Activated CD8-positive, alpha-beta memory T cell treated with anti-CD3 and anti-CD28 coated beads for 36 hours (primary cell): ENCODE measurements at regions not wholly inside any gene's neighbourhood (a gene's known extent, or its start where the extent isn't known, plus 50 kb on each side); places are given as distances from the start of the nearest gene placed in this dataset.

Experiments
- CTCF ChIA-PET: fragments of 350-600 bp; sonication (Branson Sonifier 250); formaldehyde crosslinking; loops from one replicate; lab custom pipeline; 2021; ENCODE audit warnings: antibody characterized with exemption; lab: Charles Lee
- POLR2A ChIA-PET: fragments of 350-600 bp; sonication (Branson Sonifier 250); formaldehyde crosslinking; loops from one replicate; lab custom pipeline; 2021; ENCODE audit warnings: antibody characterized with exemption; lab: Charles Lee

DNA sequence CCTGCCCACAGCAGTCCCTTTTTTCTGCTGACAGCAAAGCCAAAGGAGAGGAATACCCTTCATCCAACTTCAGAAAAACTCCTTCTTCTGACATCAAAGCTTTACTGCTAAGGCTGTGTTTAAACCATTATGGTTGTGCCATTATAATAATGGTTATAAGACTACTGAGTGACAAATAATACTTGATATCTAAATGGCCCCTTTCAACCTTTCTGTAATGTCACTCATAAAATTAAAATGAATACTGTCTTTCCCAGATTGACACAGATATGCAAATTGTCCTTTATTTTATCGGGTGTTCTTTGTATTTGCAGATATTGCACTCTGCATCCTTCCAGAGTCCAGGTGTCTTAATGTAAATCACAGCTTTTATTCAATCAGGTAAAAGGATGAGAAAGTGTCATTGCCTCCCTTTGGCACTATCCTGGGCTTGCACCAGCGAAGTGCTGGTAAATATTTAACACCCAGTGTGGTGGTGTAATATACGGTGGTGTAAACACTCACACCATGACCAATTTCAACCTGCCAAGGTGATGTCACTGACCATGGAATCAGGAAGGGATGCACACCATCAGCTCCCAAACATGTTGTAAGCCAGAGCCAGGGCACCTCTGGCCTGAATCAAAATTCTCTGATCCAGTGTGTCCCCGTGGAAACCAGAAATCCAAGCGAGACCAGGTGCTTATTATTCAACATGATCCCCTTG, 139.4 kb upstream of the TENM3 start:
- POLR2A ChIA-PET, result no interaction called here
- CTCF ChIA-PET, result interaction anchor here (0.6 kb wide), 2 partner anchors 23 to 468 kb away, joined by 3 read pairs; no protein-coding TSS in a partner anchor

DNA sequence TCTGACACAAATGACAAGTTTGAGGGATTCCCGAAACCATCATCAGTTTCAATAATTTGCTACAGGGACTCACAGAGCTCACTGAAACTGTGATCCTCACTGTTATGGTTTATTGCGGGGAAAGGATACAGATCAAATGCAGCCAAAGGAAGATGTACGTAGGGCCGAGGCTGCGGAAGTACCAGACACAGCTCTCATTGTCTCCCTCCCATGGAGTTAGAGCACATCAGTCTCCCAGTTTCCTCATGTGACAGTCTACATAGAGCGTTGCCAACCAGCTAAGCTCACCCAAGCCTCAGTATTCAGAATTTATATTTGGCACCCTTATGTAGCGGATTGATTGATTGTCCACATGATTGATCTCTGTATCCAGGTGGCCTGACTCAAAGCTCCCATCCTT, 137.8 kb upstream of the TENM3 start:
- POLR2A ChIA-PET, result no interaction called here
- CTCF ChIA-PET, result interaction anchor here (0.6 kb wide), 1 partner anchor 31 kb away, joined by 3 read pairs; no protein-coding TSS in a partner anchor

DNA sequence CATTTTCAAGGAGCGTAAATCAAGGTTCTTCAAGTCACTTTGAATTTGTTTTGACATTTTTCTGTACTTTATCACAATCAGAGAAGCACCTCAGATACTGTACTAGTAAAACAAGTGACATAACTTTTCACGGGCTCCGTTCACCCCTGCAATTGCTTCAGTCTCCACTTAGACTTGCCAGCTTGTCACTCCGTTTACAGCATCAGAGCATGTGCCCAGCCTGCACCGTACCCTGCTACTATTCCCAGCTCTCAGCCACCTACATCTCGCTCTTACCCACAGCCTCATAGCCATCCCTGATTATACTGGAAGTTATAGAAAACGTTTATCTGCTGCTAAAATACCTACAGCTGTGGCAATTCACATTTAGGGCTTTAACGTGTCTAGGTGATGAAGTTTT, 135.3 kb upstream of the TENM3 start:
- ChIA-PET POLR2A (no interaction called here), CTCF (no interaction called here)

DNA sequence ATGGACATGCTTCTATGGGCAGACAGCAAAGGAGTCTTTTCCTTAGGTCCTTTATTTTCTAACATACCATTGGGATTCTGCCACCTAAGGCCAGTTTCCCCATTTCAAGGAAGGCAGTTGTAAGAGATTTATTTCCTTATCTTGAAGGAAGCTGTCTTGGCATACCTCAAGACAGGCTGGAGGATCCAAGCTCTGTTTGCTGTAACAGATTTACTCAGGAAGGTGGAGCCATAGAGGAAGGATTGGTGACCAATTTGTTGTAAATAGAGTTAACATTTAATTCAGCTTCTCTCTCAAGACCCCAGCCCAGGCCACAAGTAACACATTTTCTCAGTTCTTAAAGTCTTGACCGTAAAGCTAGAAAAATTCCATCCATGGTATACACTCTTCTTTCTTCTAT, 131.6 kb upstream of the TENM3 start:
- CTCF ChIA-PET, result no interaction called here
- POLR2A ChIA-PET, result no interaction called here

DNA sequence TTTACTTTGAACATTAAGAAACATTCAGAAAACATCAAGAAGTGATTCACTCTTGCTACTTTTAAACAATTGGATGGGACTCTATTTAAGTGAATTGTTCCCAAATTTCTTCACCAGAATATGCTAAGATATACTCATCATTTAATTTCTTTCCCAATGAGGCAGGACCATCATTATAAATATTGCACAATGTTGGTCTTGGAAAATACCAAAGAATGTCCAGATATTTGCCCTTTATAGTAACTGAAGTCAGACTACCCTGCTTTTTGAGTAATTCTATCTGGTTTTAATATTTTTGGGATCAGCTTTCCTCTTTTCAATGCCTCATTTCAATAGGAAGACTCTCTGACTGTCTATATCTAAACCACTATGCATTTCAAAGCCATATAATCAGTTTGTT, 129.4 kb upstream of the TENM3 start:
- ChIA-PET CTCF (no interaction called here), POLR2A (no interaction called here)

DNA sequence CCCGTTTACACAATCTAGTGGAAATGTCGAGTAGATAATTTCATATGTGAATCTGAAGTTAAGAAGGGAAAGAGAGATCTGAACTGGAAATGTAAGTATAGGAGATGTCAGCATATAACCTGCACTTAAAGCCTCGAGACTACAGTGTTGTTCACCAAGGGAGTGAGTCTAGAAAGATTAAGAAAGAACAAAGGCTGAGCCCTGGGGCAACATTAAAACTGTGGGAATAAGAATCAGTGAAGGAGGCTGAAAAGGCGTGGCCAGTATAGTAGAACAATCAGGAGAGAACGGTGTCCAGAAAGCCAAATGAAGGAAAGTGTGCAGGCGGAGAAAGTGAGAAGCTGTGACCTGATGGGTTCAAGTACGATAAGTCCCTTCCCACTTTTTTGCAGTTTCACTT, 118.8 kb upstream of the TENM3 start:
- POLR2A ChIA-PET, result no interaction called here
- CTCF ChIA-PET, result no interaction called here

DNA sequence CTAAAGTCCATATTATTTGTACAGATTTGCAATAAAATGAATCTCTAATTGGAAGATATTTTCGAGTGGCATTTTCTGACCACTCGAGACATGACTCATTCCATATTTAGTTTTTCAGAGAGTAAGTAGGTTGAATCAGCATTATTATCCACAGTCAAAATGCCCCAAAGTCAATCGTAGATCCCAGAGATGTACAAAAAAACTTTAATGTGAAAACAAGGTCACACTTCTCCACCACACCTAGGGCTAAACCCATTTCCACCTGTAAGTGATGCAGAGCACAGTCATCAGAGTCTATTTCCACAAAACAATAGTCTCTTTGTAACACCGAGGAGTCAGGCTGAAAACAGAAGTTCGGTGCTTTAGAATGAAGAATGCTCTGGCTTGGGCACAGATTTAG, 117.1 kb upstream of the TENM3 start:
- CTCF ChIA-PET, result no interaction called here
- POLR2A ChIA-PET, result no interaction called here

DNA sequence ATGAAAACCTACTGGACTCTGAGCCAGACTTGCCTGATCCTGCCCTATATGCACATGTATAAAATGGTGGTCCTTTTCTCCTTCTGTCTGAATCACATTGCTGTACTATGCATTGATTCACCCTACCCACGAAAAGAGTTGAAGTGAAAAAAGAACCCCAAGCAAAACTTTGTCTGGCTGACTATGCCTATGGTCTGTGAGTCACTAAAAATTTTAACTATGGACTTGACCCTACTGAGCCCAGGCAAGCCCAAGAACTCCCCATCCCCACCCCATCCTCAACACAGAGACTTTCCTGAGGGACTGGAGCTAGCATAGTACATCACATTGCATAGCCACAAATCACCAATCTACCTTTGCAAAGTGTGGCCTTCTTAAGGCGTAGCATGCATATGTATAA, 116.6 kb upstream of the TENM3 start:
- POLR2A ChIA-PET, result no interaction called here
- CTCF ChIA-PET, result no interaction called here

DNA sequence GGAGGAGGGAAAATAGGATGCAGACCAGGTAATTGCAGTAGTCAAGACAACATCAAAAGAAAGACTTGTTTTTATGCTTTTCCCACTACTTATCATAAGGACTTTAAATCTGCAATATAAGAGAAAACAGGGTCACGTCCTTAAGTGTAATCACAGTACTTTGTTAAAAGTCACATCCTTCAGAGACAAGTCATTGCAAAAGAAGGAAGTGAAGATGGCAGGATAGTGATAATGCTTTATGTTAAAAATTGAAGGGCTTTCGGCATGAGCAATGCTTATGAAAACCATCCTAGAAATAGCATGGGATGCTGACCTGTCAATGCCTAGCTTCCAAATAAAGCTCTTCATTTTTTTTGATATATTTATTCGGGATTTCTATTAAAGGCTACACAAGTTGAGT, 110.2 kb upstream of the TENM3 start:
- ChIA-PET POLR2A (no interaction called here), CTCF (no interaction called here)

DNA sequence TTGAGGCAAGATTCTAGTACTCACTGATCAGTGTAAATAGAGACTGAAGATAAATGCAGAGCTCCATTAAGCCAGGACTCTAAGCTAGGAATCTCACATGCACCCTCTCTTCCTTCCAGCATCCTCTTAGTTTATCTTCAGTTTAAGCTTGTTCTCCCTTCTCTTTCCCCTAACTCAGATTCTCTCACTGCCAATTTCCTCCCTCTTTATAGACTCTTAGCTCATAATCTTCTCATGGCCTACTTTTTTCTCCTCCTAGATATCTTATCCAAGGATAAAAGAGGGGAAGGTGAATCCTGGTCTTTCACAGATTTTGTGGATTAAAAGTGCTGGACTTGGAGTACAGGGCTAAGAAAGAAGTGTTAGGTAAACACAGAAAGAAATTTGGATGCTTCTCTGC, 108.9 kb upstream of the TENM3 start:
- ChIA-PET POLR2A (no interaction called here), CTCF (no interaction called here)

DNA sequence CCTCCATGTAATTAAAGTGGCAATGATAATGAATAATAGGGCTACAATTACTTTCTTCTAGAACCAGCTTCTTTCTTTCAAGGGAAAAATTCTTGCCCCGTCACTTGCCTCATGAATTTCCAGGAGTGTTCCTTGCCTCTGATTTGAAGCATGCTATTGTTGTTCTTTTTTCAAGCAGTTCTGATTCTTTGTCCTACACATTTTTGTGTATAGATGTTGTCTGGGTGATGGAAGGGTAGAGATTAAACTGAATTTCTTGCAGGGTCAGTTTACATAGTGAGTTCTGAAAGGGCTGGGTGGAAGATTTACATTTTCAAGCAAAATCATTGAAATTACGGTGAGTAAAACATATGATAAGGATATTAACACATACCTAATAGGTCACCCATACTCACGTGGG, 107.0 kb upstream of the TENM3 start:
- ChIA-PET POLR2A (no interaction called here), CTCF (interaction anchor here (0.6 to 0.7 kb wide), 2 partner anchors 31 to 1979 kb away, joined by 3 to 4 read pairs; no protein-coding TSS in a partner anchor)

DNA sequence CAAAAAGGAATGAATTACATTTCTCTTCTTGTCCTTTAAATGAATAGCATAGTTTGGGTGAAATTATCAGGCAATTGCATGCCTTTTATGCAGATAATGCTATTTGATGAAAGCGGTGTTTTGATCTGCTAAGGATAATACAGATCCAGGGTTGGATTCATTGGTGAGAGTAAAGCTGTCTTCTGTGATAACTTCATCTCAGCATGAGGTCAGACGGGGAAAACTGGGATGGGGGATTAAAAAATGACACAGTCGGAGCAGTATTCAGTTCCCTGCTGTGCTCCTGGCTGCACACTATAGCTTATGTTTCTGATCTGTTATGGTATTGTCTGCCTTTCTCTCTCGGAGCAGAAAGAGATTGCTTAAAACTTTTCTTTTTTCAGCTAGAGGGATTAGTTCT, 105.9 kb upstream of the TENM3 start:
- ChIA-PET POLR2A (no interaction called here), CTCF (no interaction called here)

DNA sequence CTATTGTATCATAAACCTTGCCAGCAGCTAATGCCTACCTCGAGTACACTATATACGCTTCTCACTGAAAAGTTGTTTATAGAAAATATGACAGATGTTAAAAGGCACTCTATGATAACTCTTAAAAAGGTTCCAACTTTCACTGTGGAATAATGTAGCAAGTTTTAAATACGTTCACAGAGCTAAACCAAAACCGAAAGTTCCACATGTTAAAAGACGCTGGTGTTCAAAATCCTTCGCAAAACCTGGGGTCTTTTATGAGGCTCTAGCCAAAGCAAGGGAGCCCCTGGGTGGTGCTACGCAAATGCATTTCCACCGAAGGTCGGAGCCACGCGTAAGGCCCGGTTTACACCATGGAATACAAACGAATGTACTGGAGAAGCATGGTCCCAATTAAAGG, 103.7 kb upstream of the TENM3 start:
- POLR2A ChIA-PET, result no interaction called here
- CTCF ChIA-PET, result no interaction called here

DNA sequence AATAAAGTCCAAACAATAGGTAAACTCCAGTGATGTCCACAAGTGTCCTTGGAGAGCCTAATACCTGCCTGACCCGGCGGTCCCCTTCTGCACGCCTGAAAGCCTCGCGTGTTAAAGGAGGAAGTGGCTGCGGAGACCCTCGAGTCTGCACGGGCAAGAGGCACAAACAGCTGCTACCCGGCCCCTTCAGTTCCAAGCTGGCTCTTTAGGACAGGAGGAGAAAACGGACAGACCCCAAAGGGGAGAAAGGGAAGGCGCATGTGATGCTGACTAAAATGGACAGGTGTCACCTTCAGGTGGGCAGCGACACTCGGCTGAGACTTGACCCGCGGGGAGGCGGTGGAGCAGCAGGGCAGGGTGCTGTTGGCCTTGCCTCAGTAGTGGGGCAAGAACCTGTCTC, 102.7 kb upstream of the TENM3 start:
- CTCF ChIA-PET, result no interaction called here

DNA sequence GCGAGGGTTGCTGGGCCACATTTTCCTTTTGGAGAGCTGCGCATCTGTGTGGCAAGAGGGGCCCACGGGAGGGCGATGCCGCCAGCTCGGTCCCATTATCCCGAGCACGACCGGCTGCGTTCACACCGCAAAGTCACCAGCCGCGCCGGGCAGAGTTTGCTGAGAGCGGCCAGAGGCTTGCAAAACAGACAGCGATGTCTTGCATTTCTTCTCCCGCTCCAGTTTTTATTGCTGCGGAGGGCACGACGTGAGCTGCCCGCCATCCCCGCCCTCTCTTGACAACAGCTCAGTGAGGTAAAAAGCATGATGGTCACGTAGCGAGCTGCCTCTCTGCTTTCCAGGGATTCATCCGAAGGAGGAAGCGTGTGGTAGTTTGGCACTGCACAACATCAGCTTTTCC, 102.1 kb upstream of the TENM3 start:
- CTCF ChIA-PET, result no interaction called here

More for the DNA sequence above, 102.7 kb upstream of the TENM3 start:
- POLR2A ChIA-PET, result no interaction called here

DNA sequence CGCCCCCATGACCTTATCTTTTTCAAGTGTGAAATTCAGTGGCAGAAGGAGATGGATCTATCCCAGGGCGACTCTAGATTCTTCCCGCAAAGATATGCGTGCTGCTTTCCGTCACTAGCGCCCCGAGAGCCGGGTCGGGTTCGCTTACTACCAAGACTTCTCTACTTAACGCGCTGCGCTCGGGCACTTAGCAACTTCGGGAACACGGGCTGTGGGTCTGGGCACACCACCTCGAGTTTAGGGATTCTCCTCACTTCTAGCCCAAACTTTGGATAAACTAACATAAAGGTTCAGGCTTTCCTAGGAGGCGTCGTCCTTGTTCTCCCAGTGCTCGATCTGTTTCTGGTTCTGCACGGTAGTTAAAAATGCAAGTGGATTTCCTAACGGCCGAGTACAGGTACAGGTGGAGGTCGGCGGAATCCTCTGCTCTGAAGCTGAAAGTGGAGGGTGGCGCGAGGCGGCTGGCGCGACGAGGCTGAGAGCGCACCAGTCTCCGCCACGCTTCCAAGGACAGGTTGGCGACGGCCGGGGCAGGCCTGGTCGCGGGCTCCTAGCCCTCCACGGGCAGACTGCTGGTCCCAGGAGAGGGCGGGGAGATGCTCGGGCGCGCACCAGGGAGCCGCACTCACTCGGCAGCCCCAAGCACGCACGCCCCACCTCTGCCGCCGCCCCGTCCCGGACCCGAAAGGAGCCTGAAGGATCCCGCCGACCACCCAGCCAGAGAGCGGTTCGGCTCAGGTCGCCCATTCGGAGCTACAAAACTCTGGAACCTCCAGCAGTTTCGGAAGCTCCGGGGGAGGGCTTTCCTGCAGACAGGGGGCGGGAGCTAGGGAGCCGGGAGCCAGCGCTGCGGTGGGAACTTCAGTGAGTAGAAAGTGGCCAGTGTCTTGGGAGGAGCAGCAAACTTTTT, 100.8 kb upstream of the TENM3 start:
- CTCF ChIA-PET, result no interaction called here
- POLR2A ChIA-PET, result no interaction called here

More for the DNA sequence above, 102.1 kb upstream of the TENM3 start:
- POLR2A ChIA-PET, result no interaction called here

DNA sequence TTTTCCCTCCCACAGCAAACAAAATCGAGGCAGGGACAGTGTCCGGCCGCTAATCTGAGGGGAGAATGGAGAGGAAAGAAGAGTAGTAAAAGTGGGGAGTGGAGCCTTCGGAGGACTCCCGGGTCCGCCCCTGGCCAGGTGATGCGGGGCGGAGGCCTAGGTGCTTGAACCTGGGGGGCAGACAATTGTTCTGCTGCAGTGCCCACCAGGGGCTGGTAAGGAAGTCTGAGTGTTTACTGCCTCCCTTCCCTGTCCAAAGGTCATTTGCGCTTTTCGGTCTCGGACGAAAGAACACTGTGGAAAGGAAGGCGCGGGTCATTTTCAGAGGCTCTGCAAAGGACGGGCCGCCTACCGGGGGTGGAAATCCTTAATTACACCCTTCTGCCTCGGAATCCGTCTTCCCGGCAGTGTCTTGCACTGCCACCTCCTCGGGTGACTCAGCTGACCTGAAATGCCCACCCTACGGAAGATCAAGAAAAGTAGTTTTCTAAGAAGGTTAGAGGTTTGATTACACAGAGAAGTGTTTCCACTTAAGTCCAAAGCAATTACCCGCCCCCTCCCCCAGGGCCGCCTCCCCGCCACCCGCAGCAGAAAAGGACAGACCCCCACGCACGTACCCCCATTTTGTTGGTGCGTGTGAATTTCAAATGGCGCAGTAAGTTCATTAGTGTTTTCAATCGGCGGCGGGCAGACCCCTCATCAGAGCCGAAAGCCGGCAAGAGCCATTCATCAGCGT, 99.9 kb upstream of the TENM3 start:
- ChIA-PET CTCF (no interaction called here), POLR2A (no interaction called here)

DNA sequence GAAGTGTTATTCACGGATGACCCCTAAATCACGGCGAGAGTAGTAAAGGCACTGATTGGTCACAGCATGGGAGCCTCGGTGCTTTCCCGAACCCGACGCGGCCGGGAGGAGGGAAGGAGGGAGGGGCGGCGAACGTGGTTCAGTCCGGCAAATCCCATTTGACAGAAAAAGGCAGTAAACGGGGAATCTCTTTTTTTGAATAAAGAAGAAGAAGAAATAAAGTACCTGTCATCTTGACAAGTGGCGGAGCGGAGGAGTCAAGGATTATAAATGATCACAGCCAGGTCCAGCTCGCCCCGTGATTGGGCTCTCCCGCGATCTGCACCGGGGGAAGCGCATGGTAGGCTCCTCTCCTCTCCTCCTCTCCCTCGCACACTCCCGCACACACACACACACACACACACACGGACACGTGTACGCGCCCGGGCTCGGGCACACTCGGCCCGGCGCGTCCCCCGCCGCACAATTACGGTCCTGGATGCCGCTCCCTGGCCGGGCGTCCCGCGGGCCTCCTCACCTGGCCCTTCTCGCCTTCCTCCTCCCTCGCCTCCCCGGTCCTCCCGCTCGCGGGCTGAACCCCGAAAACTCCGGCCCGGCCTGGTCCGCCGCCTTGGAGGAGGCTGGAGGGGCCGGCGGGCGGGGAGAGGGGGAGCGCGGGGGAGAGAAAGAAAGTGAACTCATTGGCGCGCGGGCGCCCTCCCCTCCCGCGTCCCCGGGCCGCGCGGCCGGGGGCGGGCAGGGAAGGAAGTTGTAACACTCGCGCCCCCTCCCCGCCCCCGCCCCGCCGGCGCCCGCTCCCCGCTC, 99.2 kb upstream of the TENM3 start:
- ChIA-PET POLR2A (no interaction called here), CTCF (no interaction called here)

DNA sequence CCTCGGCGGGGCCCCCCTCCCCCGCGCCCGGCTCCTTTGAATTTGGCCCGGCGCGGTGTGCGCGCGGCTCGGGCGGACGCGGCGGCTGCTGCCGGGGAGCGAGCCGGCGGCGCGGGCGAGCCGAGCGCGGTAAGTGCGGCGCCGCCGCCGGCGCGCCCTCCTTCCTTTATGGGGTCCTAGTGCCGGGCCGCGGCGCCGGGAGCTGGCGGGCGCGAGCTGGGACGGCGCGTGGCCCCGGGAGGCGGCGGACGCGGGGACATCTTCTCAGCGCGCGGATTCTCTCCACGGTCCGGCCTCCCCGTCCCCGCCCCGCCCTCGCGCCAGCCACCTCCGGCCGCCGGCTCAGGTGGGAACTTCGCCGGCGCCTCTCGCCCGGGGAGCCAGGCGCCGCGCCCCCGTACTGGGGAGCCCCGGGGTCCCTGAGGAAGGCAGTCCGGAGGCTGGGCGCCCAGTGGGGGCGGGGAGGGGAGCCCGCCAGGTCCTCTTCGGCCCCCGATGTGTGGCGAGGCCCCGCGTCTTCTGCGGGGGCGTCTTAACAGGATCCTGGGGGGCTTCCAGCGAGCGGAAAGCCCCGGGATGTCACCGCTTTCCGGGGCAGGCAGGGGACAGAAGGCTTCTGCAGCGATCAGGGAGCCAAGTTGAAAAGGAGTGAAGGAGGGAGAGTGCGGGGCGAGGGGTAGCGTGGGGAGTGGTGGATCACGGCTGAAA, 98.4 kb upstream of the TENM3 start:
- CTCF ChIA-PET, result no interaction called here
- POLR2A ChIA-PET, result no interaction called here
